ENCODE measurements at regions not wholly inside any gene's neighbourhood (a gene's known extent, or its start where the extent isn't known, plus 50 kb on each side); places are given as distances from the start of the nearest gene placed in this dataset.

DNA sequence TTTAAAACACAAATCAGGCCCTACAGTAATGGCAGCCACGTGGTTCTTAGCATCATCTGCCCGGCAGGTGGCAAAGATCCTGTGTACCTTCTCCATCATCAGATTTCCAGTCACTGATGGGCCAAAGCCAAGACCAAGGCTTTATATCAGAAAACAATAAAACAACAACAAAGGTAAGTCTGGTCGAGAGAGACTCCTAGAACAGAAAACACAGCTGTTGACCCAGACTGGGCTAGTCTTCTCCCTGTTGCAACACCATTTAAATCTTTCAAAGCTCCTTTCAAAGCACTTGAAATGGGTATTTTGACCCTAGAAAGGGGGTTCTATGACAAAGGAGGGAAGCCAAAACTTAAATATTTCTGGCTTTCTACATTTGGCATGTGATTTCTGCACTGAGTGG is 285.6 kb downstream of the IPMK start:
- H3K4me3 ChIP-seq (ENCODE audit: low read depth, low read length): no peak overlapping the region
- H3K27me3 ChIP-seq (replicated peaks): no peaks in the 10 kb centered on the region
- TF ChIP-seq, protein P1, sequence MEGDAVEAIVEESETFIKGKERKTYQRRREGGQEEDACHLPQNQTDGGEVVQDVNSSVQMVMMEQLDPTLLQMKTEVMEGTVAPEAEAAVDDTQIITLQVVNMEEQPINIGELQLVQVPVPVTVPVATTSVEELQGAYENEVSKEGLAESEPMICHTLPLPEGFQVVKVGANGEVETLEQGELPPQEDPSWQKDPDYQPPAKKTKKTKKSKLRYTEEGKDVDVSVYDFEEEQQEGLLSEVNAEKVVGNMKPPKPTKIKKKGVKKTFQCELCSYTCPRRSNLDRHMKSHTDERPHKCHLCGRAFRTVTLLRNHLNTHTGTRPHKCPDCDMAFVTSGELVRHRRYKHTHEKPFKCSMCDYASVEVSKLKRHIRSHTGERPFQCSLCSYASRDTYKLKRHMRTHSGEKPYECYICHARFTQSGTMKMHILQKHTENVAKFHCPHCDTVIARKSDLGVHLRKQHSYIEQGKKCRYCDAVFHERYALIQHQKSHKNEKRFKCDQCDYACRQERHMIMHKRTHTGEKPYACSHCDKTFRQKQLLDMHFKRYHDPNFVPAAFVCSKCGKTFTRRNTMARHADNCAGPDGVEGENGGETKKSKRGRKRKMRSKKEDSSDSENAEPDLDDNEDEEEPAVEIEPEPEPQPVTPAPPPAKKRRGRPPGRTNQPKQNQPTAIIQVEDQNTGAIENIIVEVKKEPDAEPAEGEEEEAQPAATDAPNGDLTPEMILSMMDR (IDR thresholded peaks at IDR 0.05; ENCODE audit: low read depth, low read length, missing control alignments): no peak
- DNase-seq: no peak
- in situ Hi-C loops (cut with HindIII; ENCODE audit: low pct_ligation_motif_present, low sequenced_read_pairs): no loop called here
- H3K27ac ChIP-seq: no peak overlapping the region
- H3K36me3 ChIP-seq (replicated peaks): no peaks in the 10 kb centered on the region

DNA sequence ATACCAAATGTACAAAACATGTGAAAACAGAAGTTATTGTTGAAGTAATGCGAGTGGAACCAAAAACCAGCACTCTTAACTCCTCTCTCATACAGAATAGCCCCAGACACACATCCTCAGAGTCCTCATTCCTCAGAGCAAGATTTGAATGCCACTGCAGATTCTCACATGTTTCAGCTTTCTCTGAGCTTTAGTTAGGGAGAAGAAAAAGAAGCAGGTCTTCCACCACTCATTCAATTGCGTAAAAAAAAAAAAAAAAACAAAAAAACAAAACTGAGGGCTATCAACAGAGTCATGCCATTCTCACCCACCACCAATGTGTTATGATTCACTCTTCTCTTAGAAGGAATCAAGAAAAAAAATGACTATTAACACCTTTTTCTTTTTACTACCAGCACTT is 287.7 kb downstream of the IPMK start:
- Histone ChIP-seq H3K27ac (no peak overlapping the region), H3K36me3 (replicated peaks) (no peaks in the 10 kb centered on the region), H3K4me3 (ENCODE audit: low read depth, low read length) (no peak overlapping the region), H3K27me3 (replicated peaks) (no peaks in the 10 kb centered on the region)
- in situ Hi-C loops (cut with HindIII; ENCODE audit: low pct_ligation_motif_present, low sequenced_read_pairs): no loop called here
- TF ChIP-seq, protein P1 (IDR thresholded peaks at IDR 0.05; ENCODE audit: low read depth, low read length, missing control alignments): no peak
- no peak for DNase-seq

GRCh38 chr10:57979491-57979890 is 288.2 kb downstream of the IPMK start:
- Histone ChIP-seq H3K36me3 (replicated peaks) (no peaks in the 10 kb centered on the region), H3K27me3 (replicated peaks) (no peaks in the 10 kb centered on the region), H3K27ac (no peak overlapping the region), H3K4me3 (ENCODE audit: low read depth, low read length) (no peak overlapping the region)
- in situ Hi-C loops (cut with HindIII; ENCODE audit: low pct_ligation_motif_present, low sequenced_read_pairs): no loop called here
- TF ChIP-seq, protein P1 (IDR thresholded peaks at IDR 0.05; ENCODE audit: low read depth, low read length, missing control alignments): no peak
- DNase-seq: peak; percentile 34

DNA sequence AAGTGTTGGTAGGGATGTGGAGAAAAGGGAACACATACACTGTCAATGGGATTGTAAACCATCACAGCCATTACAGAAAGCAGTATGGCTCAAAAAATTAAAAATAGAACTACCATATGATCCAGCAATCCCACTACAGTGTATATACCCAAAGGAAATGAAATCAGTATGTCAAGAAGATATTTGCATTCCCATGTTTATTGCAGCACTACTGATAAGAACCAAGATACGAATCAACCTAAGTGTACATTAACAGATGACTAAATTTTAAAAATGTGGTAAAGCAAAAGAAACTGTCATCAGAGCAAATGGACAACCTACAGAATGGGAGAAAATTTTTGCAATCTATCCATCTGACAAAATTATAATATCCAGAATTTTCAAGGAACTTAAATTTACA is 290.4 kb downstream of the IPMK start:
- H3K27ac ChIP-seq: no peak overlapping the region
- no peaks in the 10 kb centered on the region for H3K36me3 ChIP-seq (replicated peaks)
- no peak for DNase-seq
- TF ChIP-seq, protein P1 (IDR thresholded peaks at IDR 0.05; ENCODE audit: low read depth, low read length, missing control alignments): no peak
- no peaks in the 10 kb centered on the region for H3K27me3 ChIP-seq (replicated peaks)
- in situ Hi-C loops (cut with HindIII; ENCODE audit: low pct_ligation_motif_present, low sequenced_read_pairs): no loop called here
- H3K4me3 ChIP-seq (ENCODE audit: low read depth, low read length): no peak overlapping the region

GRCh38 chr10:57973451-57973850 is 294.2 kb downstream of the IPMK start:
- TF ChIP-seq, protein P1 (IDR thresholded peaks at IDR 0.05; ENCODE audit: low read depth, low read length, missing control alignments): no peak
- Histone ChIP-seq H3K4me3 (ENCODE audit: low read depth, low read length) (no peak overlapping the region), H3K36me3 (replicated peaks) (no peaks in the 10 kb centered on the region), H3K27me3 (replicated peaks) (no peaks in the 10 kb centered on the region), H3K27ac (no peak overlapping the region)
- DNase-seq: no peak
- in situ Hi-C loops (cut with HindIII; ENCODE audit: low pct_ligation_motif_present, low sequenced_read_pairs): no loop called here

DNA sequence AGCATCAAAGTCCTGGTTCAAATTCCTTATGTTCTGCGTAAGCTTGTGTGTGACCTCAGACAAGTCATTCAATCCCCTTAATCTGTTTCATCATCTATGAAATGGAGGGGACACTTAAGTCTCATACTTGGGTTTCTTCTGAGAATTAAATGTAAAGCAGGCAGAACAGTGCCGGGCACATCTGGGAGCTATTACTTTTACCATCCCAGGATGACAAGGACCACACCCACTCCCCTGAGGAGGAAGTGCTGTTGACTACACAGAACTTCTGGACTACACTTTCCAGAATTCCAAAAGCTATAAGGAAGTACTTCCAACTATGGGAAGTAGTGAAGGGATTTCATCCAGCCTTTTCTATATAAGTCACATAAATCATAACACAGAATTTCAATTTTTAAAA is 294.9 kb downstream of the IPMK start:
- in situ Hi-C loops (cut with HindIII; ENCODE audit: low pct_ligation_motif_present, low sequenced_read_pairs): no loop called here
- Histone ChIP-seq H3K36me3 (replicated peaks) (no peaks in the 10 kb centered on the region), H3K27ac (no peak overlapping the region), H3K4me3 (ENCODE audit: low read depth, low read length) (no peak overlapping the region), H3K27me3 (replicated peaks) (no peaks in the 10 kb centered on the region)
- DNase-seq: no peak
- TF ChIP-seq, protein P1 (IDR thresholded peaks at IDR 0.05; ENCODE audit: low read depth, low read length, missing control alignments): no peak

Measured in brain microvascular endothelial cell (primary cell).